GM19238 (cell line): ENCODE measurements at regions not wholly inside any gene's neighbourhood (a gene's known extent, or its start where the extent isn't known, plus 50 kb on each side); places are given as distances from the start of the nearest gene placed in this dataset.

ENCODE experiments used
- DNase-seq: peaks from one replicate; pipeline ENCODE4 v3.0.0; 2011; ENCODE audit warnings: low spot score; ENCODE audit not compliant: insufficient read length

DNA sequence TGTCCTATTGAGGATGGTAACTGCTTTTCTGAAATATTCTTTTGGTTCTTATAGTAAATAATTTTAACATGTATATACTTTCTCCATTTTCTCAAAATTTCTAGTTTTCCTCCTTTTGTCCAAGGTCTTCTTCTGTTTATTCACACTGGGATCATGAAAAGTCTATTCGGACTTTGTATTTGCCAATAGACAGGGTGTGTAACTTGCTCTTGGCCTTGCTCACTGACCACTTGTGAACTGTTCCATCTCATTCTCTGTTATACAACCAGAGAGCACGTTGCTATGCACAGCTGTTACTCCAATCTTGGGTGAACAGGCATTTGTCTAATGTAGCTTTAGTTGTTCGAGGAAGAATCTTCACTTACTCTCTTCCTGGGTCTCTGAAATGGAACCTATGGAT, 388.9 kb downstream of the SH3GL2 start:
- DNase-seq = no peak

DNA sequence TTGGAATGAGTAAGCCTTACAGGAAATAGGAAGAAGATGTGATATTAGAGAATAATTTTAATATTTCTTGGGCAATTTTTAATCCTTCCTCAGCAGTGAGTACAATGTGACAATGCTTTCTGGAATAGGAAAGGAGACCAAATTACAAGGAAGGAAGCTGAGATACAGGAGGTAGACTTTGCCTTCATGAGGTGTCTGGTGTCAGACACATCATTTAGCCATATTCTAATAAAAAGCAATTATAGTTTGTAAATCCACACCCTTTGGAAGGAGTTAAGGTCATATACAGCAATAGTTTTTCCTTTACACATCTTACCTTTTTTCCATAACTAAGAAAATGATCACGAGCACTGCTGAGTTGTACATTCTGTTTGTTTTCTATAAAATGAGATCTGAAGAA, 390.4 kb downstream of the SH3GL2 start:
- no peak for DNase-seq

DNA sequence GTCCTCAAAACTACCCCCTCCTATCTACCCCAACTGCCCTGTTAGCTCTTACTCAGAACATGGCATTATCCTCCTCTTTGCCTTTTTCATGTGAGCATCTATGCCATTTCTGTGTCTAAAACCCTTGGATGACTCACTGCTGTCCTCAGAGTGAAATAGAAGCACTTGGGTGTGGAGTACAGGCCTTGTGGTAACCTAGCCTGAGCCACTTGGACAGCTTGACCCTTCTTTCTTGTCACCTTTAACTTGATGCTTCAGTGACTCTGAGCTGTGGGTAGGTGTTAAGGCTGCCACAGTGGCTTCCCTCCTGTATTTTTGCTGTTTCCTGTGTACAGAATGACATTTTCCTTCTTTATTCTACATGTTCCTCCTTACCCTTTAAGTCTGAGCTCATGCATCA, 391.4 kb downstream of the SH3GL2 start:
- no peak for DNase-seq

DNA sequence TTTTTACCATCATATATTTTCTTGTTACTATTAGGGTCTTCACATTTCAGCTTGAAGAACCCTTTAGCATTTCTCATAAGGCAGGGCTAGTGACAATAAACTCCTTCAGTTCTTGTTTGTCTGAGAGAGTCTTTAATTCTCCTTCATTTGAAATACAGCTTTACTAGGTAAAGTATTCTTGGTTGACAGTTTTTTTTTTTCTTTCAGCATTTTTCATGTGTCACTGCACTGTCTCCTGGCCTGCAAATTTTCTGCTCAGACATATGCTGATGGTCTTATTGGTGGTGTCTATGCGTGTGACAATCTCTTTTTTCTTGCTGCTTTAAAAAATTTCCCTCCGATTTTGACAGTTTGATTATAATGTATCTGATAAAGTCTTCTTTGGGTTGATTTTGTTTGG, 399.9 kb downstream of the SH3GL2 start:
- no peak for DNase-seq

DNA sequence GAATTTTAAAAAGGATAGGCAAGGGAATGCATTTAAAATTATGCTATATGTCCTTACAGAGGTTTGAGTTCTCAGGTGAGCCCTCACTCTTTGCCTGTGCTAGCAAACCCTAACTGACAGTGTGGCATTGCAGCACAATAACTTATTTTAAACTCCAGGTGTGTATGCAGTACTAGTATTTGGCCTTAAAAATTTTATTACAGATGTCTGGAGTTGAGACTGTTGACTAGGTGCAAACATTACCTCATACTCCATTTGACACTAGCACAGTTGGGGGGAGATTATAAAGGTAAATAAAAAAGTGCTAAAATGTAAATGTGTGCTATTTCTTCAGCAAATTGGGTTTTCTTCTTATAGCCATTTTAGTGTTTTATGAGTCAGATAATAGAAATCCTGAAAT, 407.7 kb downstream of the SH3GL2 start:
- no peak for DNase-seq

DNA sequence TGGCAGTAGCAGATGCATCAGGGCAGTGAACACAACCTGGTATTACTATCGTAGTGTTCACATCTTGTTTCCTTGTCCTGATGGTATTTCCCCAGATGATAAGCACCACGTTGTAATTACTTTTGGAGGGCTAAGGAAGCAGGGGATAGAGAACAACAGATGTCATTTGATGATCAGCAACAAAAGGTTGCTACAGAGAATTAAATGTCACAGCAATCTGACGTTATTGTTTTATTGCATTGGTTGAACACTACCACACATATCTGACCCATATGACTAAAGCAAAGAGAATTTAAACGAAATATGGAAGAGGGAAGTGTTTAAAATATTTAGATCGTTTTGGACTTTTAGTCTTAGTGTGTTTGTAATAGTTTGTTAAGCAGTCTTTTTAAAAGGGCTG, 408.3 kb downstream of the SH3GL2 start:
- DNase-seq = no peak

DNA sequence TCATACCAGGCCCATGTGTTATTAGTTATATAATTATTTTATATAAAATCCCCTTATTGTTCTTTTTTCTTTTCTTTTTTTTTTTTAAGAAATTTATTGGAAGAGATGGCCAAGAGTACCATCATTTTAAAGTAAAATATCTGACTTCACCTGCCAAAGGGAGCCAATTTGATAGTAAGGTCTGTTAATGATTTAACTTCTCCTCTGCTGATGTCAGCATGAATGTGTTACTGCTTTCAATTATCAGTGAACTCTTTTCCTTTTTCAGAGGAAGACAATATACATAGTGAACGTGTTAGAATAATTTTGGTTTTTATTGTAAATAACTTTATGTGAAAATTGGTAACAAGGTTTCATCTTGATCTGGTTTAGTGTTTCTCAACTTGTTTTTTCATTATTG, 409.6 kb downstream of the SH3GL2 start:
- DNase-seq = no peak

DNA sequence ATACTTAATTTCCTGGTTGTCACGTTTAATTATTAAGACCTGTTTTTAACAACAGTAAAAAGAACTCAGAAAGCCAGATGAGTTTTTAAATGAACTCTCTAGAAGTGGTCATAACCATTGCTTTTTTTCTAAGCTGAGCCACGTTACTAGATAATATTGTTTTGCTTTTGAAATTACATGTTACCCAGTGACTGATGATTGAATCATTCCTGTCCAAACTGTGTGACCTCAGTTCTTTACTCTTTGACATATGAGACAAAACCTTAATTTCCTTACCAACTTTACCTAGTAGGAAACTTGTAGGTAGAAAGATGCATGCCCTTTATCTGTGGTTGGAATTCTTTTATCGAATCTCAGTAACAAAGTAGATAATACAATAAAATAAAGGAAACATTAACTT, 411.7 kb downstream of the SH3GL2 start:
- DNase-seq = no peak

DNA sequence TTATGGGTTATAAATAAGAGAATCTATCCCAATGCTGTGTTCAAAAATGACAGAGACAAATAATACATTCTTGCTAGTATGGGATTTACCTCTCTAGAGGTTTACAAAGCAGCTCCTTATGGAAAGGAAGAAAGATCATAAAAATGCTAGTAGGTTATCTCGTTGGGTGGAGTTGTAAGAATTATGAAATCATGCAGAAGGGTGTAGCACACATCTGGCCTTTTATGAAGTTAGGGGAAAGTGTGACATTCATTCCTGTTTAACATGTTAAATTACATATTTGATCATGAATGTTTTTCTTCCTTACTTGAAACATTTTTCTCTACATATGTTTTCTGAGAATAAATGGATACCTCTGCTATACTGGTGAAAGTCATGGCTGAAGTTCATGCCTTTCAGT, 414.2 kb downstream of the SH3GL2 start:
- no peak for DNase-seq

DNA sequence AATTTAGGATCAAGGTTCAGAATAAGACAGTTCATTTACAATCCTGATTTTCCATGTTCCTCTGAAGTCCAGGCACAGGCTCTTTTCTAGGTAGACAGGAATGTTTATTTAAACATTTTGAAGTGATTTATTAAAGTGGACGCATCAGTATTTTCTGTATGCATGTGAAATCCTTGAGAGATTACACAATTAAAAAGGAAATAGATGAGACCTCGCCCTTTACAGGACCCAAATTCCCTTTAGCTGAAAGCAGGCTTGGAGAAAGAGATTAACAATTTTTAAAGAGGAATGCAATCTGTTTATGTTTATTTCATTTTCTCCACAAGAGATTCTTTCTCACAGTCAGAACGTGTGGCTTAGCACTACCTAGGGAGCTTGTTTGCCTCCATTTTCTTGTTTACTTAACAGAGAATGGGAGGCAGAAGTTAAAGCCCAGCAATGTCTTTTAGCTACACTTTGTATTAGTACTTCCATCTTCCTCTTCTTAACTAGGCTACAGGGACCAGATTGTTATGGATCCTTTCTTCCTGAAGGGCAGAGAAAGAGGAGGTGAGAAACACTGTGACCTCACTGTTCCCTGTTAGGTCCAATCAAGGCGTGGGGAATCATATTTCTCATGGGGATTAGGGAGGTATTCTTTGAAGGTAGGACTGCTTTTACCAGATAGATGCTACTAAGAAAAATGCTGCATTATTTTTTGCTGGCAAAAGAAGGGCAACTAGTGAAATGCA, 416.0 kb downstream of the SH3GL2 start:
- no peak for DNase-seq

DNA sequence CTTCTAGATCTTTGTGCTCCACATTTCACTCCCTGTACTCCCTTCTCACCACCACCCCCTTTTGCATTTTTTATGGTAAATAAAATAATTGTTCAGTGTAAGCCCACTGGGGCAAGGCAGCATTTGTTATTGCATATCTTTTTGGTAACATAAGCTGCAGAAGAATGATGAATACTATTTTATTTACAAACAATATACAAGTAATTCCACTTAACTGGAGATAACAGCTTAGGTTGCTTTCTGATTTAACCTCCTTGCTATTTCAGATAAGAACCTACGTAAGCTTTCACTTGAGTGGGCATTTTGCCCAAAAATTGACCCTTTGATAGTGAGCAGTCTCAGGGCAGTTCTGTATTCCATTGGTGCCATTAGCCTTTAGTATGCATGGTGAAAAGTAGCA, 417.9 kb downstream of the SH3GL2 start:
- DNase-seq = no peak

DNA sequence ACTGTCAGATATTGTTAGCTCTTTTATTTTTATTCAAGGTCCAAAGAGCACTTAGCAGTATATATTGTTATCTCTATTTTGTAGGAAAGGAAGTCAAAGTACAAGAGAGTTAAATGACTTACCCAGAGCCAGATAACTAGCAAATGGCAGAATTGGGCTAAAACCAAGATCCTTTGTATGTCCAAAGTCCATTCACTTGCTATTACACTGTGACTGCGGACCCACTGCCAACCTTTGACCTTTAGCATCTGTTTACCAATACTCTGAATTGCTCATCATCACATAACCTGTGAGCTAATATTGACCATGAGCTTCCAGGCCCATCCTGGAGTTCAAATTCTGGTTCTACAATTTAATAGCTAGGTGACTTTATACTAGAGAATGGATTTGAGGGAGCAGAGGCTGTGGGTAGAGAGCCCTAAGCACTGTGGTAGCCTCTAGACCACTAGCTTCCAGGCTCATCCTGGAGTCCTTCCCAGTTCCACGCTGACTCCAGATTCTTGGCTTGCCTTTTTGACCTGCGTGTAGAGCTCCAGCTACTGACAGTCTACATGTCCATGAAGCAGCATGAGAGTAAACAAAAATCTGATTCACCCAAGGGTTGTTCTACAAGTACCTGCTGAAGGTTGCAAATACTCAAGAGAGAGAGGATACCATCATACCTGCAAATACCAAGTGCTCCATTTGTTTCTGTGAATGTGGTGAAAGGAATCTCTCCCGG, 424.0 kb downstream of the SH3GL2 start:
- no peak for DNase-seq

DNA sequence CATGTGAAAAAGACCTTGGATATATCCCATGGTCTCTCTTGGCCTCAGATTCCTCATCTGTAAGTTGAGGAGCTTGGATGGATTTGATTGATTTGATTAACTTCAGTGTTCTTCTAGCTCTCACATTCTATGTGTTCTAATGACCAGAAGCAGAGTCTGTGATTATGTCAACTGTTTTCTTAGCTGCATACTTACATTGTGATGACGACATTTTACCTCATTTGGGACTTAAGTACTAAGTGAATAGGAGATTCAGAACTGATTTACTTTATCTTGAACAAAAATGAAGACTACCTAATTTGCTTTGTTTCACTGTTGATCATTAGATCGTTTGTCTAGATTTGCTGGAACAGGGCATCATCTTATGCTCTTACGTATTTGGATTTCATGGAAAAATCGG, 427.7 kb downstream of the SH3GL2 start:
- no peak for DNase-seq

DNA sequence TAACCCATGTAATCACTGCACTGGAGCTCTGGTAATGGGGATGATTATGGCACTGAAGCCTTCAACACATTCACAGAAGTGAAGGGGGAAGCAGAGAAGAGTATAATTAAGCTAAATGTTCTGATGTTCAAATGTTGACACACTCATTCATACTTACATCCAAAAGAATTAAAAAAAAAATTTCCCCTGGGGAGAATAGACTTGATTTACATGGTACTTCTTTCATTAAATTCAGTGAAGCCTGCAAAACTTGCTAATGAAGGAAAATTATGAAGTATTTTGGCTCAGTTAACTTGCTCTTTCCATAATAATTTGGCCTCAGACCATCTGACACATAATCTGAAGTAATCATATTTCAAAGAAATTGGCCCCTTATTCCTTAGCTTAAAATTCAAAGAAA, 428.8 kb downstream of the SH3GL2 start:
- no peak for DNase-seq

DNA sequence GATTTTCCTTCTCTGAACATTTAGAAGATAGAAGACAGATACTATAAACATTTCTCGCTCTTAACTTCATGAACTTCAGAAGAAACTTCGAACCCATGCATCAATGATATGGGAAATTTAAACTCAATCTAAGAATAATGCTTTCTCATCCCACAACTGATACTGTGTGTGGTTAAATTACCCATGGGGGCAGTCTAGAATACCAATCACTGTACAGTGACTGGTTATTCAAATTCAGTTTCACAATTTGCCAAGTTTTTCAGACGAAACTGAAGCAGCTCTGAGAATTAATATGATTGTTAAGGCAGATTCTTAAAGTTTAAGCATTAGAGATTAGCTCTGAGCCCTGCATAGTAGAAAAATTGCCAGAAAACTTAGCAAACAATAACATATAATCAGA, 431.0 kb downstream of the SH3GL2 start:
- DNase-seq = no peak

DNA sequence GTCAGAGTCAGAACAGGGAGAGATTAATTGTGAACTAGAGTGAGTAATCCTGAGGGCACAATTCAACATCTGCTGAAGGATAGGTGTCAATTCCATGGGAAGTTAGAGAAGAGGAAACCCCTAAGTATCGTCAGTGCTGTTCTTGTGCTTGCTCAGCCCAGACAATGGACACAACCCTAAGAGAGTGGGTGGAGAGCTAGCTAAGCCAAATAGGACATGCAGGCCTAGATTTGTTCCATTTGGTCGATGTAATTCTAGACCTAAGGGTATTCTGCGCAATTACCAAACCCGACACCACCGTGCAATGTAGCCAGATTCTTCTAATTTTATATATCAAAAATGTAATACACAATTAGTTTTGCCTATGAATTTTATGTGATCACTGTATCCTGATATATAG, 431.6 kb downstream of the SH3GL2 start:
- DNase-seq = no peak

DNA sequence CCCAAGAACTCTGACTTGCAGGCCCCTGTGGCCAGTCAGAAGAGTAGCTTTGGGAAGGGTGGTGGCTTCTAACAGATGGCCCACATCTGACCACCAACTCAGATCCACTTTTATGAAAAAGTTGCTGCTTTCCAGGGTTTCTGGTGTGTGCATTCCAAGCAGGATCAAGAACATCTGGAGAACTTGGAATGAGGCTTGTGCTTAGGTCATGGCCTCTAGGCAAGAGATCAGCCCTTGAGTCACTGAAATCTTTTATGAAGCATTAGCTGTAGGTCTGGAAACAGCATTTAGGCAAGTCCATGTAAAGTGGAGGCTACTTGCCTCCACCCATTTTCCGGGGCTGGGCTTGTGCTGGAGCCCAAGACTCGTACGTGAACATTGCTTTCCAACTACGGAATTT, 433.3 kb downstream of the SH3GL2 start:
- no peak for DNase-seq

DNA sequence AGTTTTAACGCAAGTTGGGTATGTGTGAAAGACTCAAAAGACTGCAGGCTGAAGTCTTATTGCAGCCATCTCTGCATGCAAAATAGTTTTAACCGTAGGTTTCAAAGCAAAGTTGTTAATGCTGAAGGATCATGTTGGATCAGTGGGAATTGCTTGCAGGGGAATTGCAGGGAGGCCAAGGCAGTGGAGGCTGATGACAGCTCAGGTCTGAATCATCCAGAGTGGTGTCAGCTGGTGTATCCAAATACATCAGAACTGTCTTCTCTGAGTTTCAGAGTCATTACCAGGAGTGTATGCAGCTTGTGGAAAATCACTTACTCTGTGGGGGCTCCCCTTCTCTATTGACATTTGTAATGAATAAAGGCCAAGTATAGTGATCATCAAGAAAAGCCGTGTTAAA, 435.7 kb downstream of the SH3GL2 start:
- no peak for DNase-seq

DNA sequence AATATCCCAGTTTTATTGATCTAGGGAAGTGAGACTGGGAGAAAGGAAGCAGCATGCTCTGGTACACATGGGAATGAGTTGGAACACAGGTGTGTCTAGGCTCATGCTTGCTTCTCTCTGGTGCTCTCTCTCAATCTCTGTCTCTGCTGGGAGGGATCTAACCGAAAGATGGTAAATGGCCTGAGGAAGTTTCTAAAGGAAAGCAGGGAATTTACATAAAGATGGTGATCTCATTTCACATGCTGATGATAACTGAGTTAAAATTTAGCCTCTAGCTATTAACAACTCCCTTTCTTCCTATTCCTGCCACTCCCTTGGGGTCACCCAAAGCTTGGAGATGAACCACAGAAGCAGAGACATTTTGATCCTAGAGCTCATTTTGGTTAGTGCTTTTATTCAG, 436.2 kb downstream of the SH3GL2 start:
- DNase-seq = no peak

DNA sequence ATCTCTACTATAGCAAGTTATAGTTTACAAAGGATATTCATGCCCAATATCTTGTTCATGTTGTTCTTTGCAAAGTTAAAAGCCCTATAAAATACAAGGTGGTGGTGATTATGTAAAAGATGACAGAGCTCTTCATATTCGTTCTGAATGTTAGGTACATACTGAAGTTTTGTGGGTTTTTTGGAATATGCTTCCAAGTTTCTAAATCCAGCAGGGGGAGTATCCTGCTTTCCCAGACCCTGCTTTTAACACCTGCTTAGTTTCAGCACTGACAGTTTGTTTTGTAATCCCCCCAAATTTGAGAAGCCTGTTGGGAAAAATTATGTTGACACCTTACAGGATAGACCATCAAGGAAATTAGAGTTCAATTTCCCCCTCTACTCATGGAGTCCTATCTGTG, 438.3 kb downstream of the SH3GL2 start:
- DNase-seq = no peak

DNA sequence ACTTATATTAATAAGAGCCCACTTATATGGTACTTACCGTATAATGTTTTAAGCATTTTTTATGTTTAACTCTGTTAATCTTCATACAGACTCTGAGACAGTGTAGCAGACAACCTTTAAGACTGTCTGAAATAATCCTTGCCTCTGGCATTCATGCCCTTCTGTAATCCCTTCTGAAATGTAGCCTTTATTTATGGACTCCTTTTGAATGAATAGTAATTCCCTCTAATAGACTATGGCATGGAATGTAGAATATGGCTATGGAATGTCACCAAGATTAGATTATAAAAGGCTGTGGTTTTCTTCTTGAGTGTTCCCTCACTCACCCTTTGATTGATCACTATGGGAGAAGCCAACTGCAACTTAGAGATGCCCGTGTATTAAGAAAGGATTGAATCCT, 439.4 kb downstream of the SH3GL2 start:
- DNase-seq = no peak

DNA sequence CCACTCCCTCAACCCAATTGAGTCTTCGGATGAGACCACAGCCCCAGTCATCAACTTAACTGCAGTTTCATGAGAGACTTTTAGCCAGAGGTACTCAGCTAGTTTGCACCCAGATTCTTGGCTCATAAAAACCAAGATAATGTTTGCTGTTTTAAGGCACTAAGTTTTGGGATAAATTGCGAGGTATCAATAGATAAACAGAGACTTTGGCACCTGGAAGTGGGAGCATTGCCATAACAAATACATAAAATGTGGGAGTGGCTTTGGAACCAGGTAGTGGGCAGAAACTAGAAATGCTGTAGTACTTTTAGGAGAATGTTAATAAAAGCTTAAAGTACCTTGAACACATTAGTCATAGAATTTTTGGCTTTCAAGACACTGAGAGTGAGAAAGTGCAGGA, 439.8 kb downstream of the SH3GL2 start:
- DNase-seq = no peak

DNA sequence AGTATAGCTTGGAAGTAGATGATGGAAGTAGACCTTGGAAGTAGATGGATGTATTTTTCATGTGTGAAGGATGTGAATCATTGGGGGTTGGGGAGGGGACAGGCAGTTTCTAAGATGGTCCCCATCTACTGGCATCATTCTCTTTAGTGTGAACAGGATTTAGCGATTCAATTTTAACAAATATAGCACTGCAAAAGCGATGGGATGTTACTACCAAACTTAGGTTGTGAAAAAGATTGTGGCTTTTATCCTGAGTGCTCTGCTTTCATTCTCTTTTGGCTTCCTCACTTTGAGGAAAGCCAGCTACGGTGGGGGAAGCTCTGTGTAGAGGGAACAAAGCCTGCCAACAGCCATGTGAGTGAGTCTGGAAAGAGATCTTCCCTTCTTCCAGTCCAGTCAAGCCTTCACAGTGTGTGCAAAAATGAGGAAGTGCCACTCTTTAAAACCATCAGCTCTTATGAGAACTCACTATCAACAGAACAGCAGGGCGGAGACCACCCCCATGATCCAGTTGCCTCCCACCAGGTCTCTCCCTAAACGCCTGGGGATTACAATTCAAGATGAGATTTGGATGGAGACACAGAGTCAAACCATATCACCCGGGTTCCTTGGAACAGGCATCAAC, 441.4 kb downstream of the SH3GL2 start:
- no peak for DNase-seq
